T follicular helper cell (primary cell): ENCODE measurements at regions not wholly inside any gene's neighbourhood (a gene's known extent, or its start where the extent isn't known, plus 50 kb on each side); places are given as distances from the start of the nearest gene placed in this dataset.
"Not testable (repeated sequence)": the region's sequence is repeated elsewhere in the genome, so short reads cannot be mapped to it uniquely, and the experiment has no call there.

ENCODE experiments used
- DNase-seq: peaks from one replicate; pipeline ENCODE4 v3.0.0-alpha.2; 2020; ENCODE audit warnings: low read depth

DNA sequence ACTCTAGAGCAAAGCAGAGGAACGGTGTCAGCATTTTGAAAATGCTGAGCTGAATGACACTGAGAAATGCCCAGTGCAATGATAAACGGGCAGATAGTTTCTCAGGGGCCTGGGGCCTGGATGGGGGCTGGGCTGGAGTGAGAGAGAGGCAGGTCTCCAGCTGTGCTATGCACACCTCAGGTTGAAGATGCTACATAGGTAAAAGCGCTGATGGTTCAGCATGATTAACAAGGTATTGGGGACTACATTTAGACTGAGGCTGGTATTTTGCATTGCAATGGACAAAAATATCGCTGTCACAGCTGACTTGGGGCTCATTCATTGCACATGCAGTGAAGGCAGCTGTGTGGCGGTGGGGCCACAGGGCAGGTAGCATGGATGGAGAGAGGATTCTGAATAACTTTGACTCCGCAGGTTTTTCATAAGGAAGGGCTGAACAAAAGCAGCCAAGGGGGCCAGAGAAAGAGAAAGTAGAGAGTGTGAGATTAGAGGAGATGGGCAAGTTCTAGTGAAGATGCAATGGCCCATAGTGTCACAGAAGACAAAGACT lies 290.8 kb upstream of the ZNF32 start:
- DNase-seq, result no peak

DNA sequence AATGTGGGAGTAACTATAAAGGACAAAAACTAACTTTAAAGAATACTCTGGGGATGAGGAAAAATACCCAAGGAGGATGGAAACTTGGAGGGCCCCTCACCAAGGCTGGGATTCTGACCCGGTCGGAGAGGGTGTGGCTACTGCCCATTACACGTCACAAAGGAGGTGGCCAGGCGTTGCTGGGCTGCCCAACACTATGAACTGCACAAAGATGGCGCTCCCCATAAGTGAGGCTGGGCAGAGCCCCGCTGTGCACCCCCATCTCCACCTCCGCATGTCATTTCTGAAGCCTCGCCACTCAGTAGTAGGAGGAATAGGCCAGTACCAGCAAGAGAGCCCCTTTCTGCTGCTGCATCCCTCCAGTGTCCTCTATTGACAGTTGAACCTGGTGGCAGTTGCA lies 290.1 kb upstream of the ZNF32 start:
- no peak for DNase-seq

GRCh38 chr10:43931308-43931930 lies 282.7 kb upstream of the ZNF32 start:
- no peak for DNase-seq

DNA sequence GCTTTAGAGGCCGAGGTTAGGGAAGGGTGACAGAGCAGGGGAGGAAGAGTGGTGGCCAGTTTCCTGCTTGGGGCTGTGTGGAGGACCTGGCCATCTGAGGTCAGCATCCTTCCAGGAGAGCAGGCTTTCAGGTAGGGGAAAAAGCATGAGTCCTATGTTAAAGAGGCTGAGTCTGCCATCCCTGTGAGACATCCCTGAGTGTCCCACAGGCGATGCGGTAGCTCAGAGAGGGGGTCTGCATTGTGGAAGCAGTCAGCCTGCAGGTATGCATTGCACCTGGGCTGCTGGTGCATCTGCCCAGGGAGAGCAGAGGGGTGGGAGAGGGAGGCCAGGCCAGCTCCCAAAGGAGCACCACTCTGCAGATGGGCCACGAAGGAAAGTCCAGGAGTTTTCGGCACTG lies 282.1 kb upstream of the ZNF32 start:
- DNase-seq, result no peak

DNA sequence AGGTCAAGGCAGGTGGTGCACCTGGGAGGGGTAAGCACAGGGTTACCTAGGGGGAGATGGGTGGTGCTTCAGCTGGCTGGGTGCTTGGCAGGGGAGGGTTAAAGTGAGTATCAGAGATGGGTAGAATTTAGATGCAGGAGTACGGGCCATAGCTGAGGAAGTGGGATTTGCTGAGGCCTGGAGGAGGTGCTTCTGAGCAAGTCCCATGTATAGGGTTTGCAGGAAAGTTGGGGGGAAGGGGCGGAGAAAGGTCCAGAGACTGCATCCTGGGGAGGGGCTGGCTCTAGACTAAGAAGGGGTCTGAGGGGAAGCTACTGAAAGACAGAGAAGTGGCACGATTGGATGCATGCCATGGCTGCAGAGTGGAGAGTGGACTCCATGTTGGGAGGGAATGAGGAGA lies 281.6 kb upstream of the ZNF32 start:
- DNase-seq, result no peak

GRCh38 chr10:43929122-43929521 lies 280.4 kb upstream of the ZNF32 start:
- DNase-seq, result no peak

- no peak for DNase-seq
These were observed 279.8 kb upstream of the ZNF32 start for GRCh38 chr10:43928425-43928968.

- DNase-seq, result no peak
These were observed 278.3 kb upstream of the ZNF32 start for GRCh38 chr10:43926875-43927406.

GRCh38 chr10:43926371-43926770 lies 277.7 kb upstream of the ZNF32 start:
- DNase-seq, result no peak

GRCh38 chr10:43925793-43926192 lies 277.1 kb upstream of the ZNF32 start:
- DNase-seq, result no peak

GRCh38 chr10:43923328-43923727 lies 274.6 kb upstream of the ZNF32 start:
- no peak for DNase-seq

GRCh38 chr10:43922335-43923280 lies 273.9 kb upstream of the ZNF32 start:
- no peak for DNase-seq

DNA sequence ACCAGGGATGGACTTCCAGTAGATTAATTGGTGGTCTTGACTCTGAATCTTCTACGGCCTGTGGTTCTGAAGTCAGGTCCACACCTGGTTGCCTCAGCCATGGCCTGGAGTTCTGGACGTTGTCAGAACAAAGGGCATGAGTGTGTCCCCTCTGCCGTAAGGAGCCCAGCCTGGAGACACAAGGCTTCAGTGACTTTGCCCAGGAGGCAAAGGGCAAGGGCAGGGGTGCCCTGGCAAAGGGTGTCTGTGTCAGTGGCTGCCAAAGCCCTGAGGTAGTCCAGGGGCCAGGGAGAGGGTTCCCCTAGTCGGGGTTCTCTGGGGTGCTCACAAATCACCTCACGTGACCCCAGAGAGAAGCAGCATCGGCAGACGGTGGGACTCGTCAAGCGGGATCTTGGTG lies 273.2 kb upstream of the ZNF32 start:
- DNase-seq, result no peak

- no peak for DNase-seq
These were observed 272.8 kb upstream of the ZNF32 start for GRCh38 chr10:43921478-43921877.

DNA sequence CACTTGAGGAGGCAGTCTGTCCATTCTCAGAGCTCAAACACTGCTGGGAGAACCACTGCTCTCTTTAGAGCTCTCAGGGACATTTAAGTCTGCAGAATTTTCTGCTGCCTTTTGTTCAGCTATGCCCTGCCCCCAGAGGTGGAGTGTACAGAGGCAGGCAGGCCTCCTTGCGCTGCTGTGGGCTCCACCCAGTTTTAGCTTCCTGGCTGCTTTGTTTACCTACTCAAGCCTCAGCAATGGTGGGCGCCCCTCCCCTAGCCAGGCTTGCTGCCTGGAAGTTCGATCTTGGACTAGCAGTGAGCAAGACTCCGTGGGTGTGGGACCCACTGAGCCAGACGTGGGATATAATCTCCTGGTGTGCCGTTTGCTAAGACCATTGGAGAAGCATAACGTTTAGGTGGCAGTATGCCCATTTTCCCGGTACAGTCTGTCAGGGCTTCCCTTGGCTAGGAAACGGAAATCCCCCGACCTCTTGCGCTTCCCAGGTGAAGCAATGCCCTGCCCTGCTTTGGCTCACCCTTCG lies 271.6 kb upstream of the ZNF32 start:
- not testable (repeated sequence) for DNase-seq

DNA sequence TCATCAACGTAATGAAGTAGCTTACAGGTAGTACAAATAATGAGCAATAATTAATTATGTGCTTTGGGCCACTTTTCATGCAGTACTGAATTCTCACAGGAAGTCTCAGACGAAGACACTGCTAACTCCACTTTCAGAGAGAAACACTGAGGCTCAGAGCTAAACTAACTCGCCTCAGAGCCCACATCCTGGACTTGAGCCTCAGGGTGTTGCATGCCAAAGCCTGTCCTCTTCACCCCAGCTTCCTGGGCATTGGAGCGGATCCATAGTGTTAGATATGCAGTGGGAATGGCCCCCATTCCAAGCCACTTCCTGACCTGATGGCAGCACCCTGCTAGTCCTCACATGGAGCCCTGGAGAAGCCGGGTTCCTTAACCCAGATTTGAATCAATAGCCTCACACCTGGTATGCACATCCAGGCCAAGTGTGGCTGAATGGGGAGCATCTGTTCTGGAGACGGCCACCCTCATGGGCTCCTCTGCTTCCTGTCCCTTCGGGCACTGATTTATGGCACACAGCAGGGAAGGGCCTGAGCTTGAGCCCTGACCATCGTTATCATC lies 265.1 kb upstream of the ZNF32 start:
- no peak for DNase-seq

GRCh38 chr10:43912469-43912868 lies 263.8 kb upstream of the ZNF32 start:
- DNase-seq, result no peak

- DNase-seq, result no peak
These were observed 257.8 kb upstream of the ZNF32 start for GRCh38 chr10:43906490-43906889.

DNA sequence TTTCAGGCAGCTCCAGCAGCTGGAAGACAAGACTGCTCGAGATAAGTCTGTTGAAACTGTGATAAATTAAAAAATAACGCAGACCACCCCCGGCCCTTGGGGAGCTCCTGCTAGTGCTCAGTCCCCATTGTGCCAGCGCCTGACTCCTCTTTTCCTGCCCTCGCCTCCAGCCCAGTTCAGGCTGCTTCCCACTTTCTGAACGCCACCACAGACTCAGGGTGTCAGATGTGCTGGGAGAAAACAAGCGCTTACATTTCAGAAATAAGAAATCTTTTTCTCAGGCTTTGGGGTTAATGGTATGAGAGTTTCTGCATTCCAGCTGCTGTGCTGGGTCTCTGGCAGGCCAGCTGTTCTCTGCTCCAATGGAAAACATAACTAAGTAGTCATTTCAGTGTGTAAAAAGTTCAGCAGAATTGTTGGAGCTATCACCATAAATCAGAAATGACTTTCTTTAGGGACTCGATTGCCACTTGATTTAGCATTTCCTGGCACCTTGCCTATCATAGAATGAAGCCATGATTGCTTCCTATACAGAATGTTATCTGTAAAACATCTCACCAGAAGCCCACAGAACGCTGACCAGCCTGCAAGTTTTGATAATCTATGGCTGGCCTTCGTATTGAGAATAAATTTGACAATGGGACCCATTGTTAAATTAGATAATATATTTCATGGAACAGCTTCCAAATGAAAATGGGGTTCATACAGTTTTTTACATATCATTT lies 257.0 kb upstream of the ZNF32 start:
- no peak for DNase-seq

DNA sequence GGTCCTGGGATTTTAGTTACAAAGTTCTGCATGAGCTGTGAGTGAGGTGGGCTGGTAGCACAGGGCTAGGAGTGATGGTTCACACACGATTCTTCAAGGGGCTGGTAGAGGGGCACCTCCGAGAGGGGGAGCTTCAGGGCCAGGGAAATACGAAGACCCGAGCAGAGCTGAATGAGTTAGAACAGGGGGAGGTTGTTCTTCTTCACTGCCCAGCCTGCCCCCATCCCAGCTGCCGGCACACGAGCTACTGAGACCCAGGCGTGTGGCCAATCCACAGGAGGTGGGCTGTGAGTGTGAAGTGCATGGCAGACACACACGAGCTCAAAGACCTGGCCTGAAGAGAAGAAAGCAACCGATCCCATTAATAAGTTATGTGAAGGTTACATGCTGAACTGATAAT lies 256.2 kb upstream of the ZNF32 start:
- DNase-seq, result no peak

GRCh38 chr10:43904301-43904700 lies 255.6 kb upstream of the ZNF32 start:
- DNase-seq, result no peak
